ENCODE measurements at regions not wholly inside any gene's neighbourhood (a gene's known extent, or its start where the extent isn't known, plus 50 kb on each side); places are given as distances from the start of the nearest gene placed in this dataset.

GRCh38 chr4:112889619-112890527 lies 159.6 kb upstream of the ANK2 start:
- DNase-seq (ENCODE audit: low read depth in 3 of 3, low spot score in 1 of 3) = no peak

GRCh38 chr4:112894480-112894879 lies 155.0 kb upstream of the ANK2 start:
- DNase-seq (ENCODE audit: low read depth in 3 of 3, low spot score in 1 of 3) = no peak

- no peak for DNase-seq (ENCODE audit: low read depth in 3 of 3, low spot score in 1 of 3)
Observed at GRCh38 chr4:112894951-112895350, 154.5 kb upstream of the ANK2 start.

GRCh38 chr4:112895811-112896608 lies 153.4 kb upstream of the ANK2 start:
- DNase-seq (ENCODE audit: low read depth in 3 of 3, low spot score in 1 of 3) = no peak

GRCh38 chr4:112896609-112897190 lies 152.8 kb upstream of the ANK2 start:
- no peak for DNase-seq (ENCODE audit: low read depth in 3 of 3, low spot score in 1 of 3)

- no peak for DNase-seq (ENCODE audit: low read depth in 3 of 3, low spot score in 1 of 3)
Observed at GRCh38 chr4:112897543-112897942, 151.9 kb upstream of the ANK2 start.

- no peak for DNase-seq (ENCODE audit: low read depth in 3 of 3, low spot score in 1 of 3)
Observed at GRCh38 chr4:112898357-112899141, 150.9 kb upstream of the ANK2 start.

GRCh38 chr4:112900416-112900815 lies 149.0 kb upstream of the ANK2 start:
- no peak for DNase-seq (ENCODE audit: low read depth in 3 of 3, low spot score in 1 of 3)

- no peak for DNase-seq (ENCODE audit: low read depth in 3 of 3, low spot score in 1 of 3)
Observed at GRCh38 chr4:112901962-112902411, 147.5 kb upstream of the ANK2 start.

- DNase-seq (ENCODE audit: low read depth in 3 of 3, low spot score in 1 of 3) = no peak
Observed at GRCh38 chr4:112905728-112906127, 143.7 kb upstream of the ANK2 start.

GRCh38 chr4:112908511-112908910 lies 140.9 kb upstream of the ANK2 start:
- no peak for DNase-seq (ENCODE audit: low read depth in 3 of 3, low spot score in 1 of 3)

GRCh38 chr4:112910109-112910736 lies 139.2 kb upstream of the ANK2 start:
- no peak for DNase-seq (ENCODE audit: low read depth in 3 of 3, low spot score in 1 of 3)

- DNase-seq (ENCODE audit: low read depth in 3 of 3, low spot score in 1 of 3) = no peak
Observed at GRCh38 chr4:112916868-112917267, 132.6 kb upstream of the ANK2 start.

GRCh38 chr4:112923516-112923915 lies 125.9 kb upstream of the ANK2 start:
- DNase-seq (ENCODE audit: low read depth in 3 of 3, low spot score in 1 of 3) = no peak

- DNase-seq (ENCODE audit: low read depth in 3 of 3, low spot score in 1 of 3) = no peak
Observed at GRCh38 chr4:112926819-112927218, 122.6 kb upstream of the ANK2 start.

- no peak for DNase-seq (ENCODE audit: low read depth in 3 of 3, low spot score in 1 of 3)
Observed at GRCh38 chr4:112927544-112927943, 121.9 kb upstream of the ANK2 start.

GRCh38 chr4:112931001-112931400 lies 118.5 kb upstream of the ANK2 start:
- no peak for DNase-seq (ENCODE audit: low read depth in 3 of 3, low spot score in 1 of 3)

- DNase-seq (ENCODE audit: low read depth in 3 of 3, low spot score in 1 of 3) = no peak
Observed at GRCh38 chr4:112933790-112934189, 115.7 kb upstream of the ANK2 start.

GRCh38 chr4:112938461-112939058 lies 110.9 kb upstream of the ANK2 start:
- no peak for DNase-seq (ENCODE audit: low read depth in 3 of 3, low spot score in 1 of 3)

GRCh38 chr4:112939901-112940300 lies 109.6 kb upstream of the ANK2 start:
- DNase-seq (ENCODE audit: low read depth in 3 of 3, low spot score in 1 of 3) = no peak
